Stimulated activated naive B cell treated with anti-CD40 and anti-IgM and Interleukin-4, amounts not matched to agents 10 μg/mL and 1 μg/mL and 100 μg/mL, for 72 hours (primary cell): ENCODE measurements at regions not wholly inside any gene's neighbourhood (a gene's known extent, or its start where the extent isn't known, plus 50 kb on each side); places are given as distances from the start of the nearest gene placed in this dataset.

Experiments used
- ATAC-seq, 2 donors: fragments of 150-1000 bp; cut with Tn5 transposase; replicated peaks; 2 replicates each; pipeline ENCODE4 v1.10.0; 2021; ENCODE audit warnings: moderate library complexity in 1 of 2
- DNase-seq: peaks from one replicate; pipeline ENCODE4 v3.0.0; 2021
- H3K27ac Mint-ChIP-seq: one replicate; pipeline ENCODE4 v1.8.0; 2022; ENCODE audit warnings: mild to moderate bottlenecking, mixed read lengths
- H3K27me3 Mint-ChIP-seq, 2 donors: one replicate each; pipeline ENCODE4 v1.8.0; 2022; ENCODE audit warnings: mixed read lengths in 2 of 2
- H3K36me3 Mint-ChIP-seq, 2 donors: one replicate each; pipeline ENCODE4 v1.8.0; 2022; ENCODE audit warnings: mixed read lengths in 2 of 2, mild to moderate bottlenecking in 1 of 2
- H3K4me1 Mint-ChIP-seq, 2 donors: one replicate each; pipeline ENCODE4 v1.8.0; 2022; ENCODE audit warnings: mixed read lengths in 2 of 2, mild to moderate bottlenecking in 1 of 2
- H3K4me3 Mint-ChIP-seq, 2 donors: one replicate each; pipeline ENCODE4 v1.8.0; 2022; ENCODE audit warnings: mild to moderate bottlenecking in 2 of 2, mixed read lengths in 2 of 2, moderate library complexity in 1 of 2
- H3K9me3 Mint-ChIP-seq, 2 donors: one replicate each; pipeline ENCODE4 v1.8.0; 2022; ENCODE audit warnings: mixed read lengths in 2 of 2, mild to moderate bottlenecking in 1 of 2

DNA sequence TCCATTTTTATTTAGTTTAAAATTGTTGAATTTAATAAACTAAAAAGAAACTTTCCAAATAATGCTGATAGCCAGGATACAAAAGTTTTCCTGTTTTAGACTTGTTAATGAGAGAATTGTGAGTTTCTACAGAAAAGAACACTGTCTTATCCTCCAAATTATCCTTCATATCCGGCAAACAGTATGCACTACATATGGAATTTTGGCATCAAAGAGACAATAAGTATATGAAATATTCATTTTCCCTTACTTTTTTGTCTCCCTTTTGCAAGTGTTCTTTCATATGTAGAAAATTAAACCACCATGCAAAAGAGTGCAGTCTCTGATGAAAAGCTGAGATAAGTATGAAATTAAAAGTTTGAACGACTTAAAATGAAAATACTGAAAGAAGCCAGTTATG, 159.4 kb downstream of the UBE2E3 start:
- Mint-ChIP-seq H3K36me3 (no peaks in the 10 kb centered on the region), H3K27ac (no peak overlapping the region), H3K27me3 (peaks cover 0 to 5% of the 10 kb centered on the region in 2 donors), H3K4me1 (no peaks in the 10 kb centered on the region), H3K4me3 (no peak overlapping the region), H3K9me3 (no peaks in the 10 kb centered on the region)
- no peak for DNase-seq
- no peak for ATAC-seq

DNA sequence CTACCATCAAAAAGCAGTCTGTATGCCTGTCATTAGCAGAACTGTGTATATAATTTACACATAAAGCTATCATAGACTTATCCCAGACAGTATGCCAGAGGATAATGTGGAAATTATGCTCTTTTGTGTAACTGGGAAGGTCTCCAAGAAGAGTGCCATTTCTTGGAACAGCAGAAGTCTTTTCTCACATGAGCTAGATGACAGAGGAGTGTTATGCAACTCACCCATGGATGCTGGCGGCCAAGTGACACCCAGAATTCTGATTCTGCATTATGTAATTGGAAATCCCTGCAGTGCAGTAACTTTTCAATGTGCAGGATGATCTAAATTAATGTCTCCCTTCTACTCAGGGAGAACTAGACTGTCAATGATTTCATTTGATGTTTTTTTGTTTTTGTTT, 160.0 kb downstream of the UBE2E3 start:
- peaks cover 0 to 3% of the 10 kb centered on the region in 2 donors for H3K9me3 Mint-ChIP-seq
- DNase-seq (no peak), ATAC-seq (no peak)
- no peaks in the 10 kb centered on the region for H3K36me3 Mint-ChIP-seq
- peaks cover 0 to 5% of the 10 kb centered on the region in 2 donors for H3K27me3 Mint-ChIP-seq
- H3K4me3 Mint-ChIP-seq, result no peak overlapping the region
- H3K4me1 Mint-ChIP-seq, result no peaks in the 10 kb centered on the region
- no peak overlapping the region for H3K27ac Mint-ChIP-seq

DNA sequence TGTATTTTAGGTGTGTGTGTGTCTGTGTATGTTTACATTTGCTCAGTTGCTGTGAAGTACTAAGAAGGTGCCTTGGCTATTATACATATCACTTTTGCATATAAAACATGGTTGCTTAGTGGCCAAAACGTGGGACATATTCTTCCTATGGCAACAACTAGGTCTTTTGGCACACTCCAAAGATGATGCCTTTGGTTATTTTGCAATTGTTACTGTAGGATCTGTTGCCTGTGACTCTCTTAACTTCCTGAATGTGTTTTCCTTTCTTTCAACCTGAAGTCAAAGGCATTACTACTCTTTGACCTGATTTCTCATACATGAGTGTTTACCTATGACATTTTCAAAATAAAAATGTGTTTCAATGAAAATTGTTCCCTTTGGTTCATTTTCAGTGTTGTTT, 160.5 kb downstream of the UBE2E3 start:
- Mint-ChIP-seq H3K4me3 (no peak overlapping the region), H3K36me3 (no peaks in the 10 kb centered on the region), H3K9me3 (peaks cover 0 to 3% of the 10 kb centered on the region in 2 donors), H3K4me1 (no peaks in the 10 kb centered on the region), H3K27ac (no peak overlapping the region), H3K27me3 (peaks cover 0 to 5% of the 10 kb centered on the region in 2 donors)
- DNase-seq, result no peak
- no peak for ATAC-seq

GRCh38 chr2:181141676-181142075, 161.3 kb downstream of the UBE2E3 start:
- no peak overlapping the region for H3K4me3 Mint-ChIP-seq
- no peak overlapping the region for H3K27ac Mint-ChIP-seq
- H3K27me3 Mint-ChIP-seq, result peaks cover 0 to 5% of the 10 kb centered on the region in 2 donors
- no peaks in the 10 kb centered on the region for H3K36me3 Mint-ChIP-seq
- ATAC-seq (no peak), DNase-seq (no peak)
- no peaks in the 10 kb centered on the region for H3K4me1 Mint-ChIP-seq
- peaks cover 0 to 3% of the 10 kb centered on the region in 2 donors for H3K9me3 Mint-ChIP-seq

- H3K36me3 Mint-ChIP-seq, result no peaks in the 10 kb centered on the region
- H3K4me1 Mint-ChIP-seq, result no peaks in the 10 kb centered on the region
- no peak overlapping the region for H3K27ac Mint-ChIP-seq
- H3K27me3 Mint-ChIP-seq, result no peaks in the 10 kb centered on the region
- H3K4me3 Mint-ChIP-seq, result no peak overlapping the region
- ATAC-seq (no peak), DNase-seq (no peak)
- peaks cover 0 to 3% of the 10 kb centered on the region in 2 donors for H3K9me3 Mint-ChIP-seq
Measured at GRCh38 chr2:181142514-181142913, 162.1 kb downstream of the UBE2E3 start.

DNA sequence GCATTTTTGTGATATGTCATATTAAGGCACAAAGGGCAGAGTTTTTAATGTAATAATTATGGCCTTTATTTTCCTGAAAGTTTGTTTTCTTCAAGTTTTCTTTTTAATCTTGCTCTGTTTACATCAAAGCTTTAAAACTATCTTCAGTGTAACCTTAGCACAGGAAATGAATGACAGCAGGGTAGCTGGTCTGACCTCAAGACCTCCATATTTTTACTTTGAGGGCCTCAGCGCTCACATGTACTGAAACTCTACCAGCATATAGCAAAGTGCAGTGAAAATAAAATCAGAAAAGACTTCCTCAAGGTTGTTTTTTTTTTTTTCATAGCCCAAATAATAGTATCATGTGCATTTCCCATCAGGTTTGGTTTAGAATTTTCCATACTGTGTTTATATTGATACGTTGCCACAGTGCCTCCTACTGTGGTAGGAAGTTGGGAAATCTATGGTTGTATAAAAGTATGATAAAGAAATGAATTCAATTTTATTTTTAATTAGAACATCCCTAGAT, 163.4 kb downstream of the UBE2E3 start:
- no peak overlapping the region for H3K4me3 Mint-ChIP-seq
- no peak for ATAC-seq

GRCh38 chr2:181145645-181146044, 165.2 kb downstream of the UBE2E3 start:
- Mint-ChIP-seq H3K27me3 (no peaks in the 10 kb centered on the region), H3K4me3 (no peak overlapping the region), H3K27ac (no peak overlapping the region), H3K4me1 (no peaks in the 10 kb centered on the region), H3K9me3 (peaks cover 0 to 3% of the 10 kb centered on the region in 2 donors), H3K36me3 (no peaks in the 10 kb centered on the region)
- ATAC-seq (no peak), DNase-seq (no peak)

More for the DNA sequence above, 163.4 kb downstream of the UBE2E3 start:
- Mint-ChIP-seq H3K27ac (no peak overlapping the region), H3K4me1 (no peaks in the 10 kb centered on the region), H3K27me3 (no peaks in the 10 kb centered on the region), H3K9me3 (peaks cover 0 to 3% of the 10 kb centered on the region in 2 donors), H3K36me3 (no peaks in the 10 kb centered on the region)
- DNase-seq, result no peak

- Mint-ChIP-seq H3K4me3 (no peak overlapping the region), H3K9me3 (peaks cover 0 to 3% of the 10 kb centered on the region in 2 donors), H3K4me1 (no peaks in the 10 kb centered on the region), H3K27ac (no peak overlapping the region), H3K36me3 (no peaks in the 10 kb centered on the region), H3K27me3 (peaks cover 0 to 1% of the 10 kb centered on the region in 2 donors)
- DNase-seq (no peak), ATAC-seq (no peak)
Measured at GRCh38 chr2:181146171-181146570, 165.8 kb downstream of the UBE2E3 start.

DNA sequence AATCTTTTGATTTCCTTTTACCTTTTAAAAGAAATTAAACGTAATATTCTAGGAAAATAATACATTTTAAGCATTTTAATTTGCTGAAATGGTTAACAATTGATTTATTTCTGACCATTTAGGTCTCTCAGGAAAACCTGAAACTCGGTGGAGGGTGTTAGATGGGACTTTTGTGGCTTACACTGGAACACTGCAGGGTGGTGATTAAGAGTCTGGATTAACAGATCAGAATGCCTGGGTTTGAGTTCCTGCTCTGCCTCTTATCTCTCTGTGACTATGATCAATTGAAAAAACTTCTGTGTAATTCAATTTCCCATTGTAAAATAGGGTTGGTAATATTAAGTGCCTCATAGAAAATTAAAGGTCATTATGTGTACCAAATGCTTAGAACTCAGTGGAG, 168.7 kb downstream of the UBE2E3 start:
- Mint-ChIP-seq H3K36me3 (no peaks in the 10 kb centered on the region), H3K4me3 (no peak overlapping the region), H3K4me1 (peaks cover 2 to 9% of the 10 kb centered on the region in 2 donors), H3K27me3 (peaks cover 0 to 5% of the 10 kb centered on the region in 2 donors), H3K27ac (no peak overlapping the region), H3K9me3 (peaks cover 0 to 3% of the 10 kb centered on the region in 2 donors)
- DNase-seq (no peak), ATAC-seq (no peak)

DNA sequence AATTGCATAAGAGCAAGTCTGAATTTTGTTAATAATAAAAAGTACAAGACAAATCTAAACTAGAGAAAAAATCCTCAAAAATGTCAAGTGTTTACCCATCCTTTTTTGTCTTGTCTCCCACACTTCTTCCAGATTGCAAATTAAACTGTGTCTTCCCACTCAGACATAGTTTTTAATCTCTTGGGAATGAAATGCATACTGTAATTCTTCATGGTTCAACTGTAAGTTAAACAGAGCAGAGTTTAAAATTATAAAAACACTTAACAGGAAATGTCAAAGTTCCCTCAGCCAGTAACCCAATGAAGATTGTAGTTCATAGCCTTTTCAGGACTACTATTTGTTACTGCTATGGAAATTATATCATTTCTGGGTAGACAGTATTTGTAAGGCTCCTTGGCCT, 171.8 kb downstream of the UBE2E3 start:
- no peak overlapping the region for H3K4me3 Mint-ChIP-seq
- ATAC-seq (no peak), DNase-seq (no peak)
- peaks cover 4 to 8% of the 10 kb centered on the region in 2 donors for H3K9me3 Mint-ChIP-seq
- H3K27ac Mint-ChIP-seq, result no peak overlapping the region
- peaks cover 0 to 3% of the 10 kb centered on the region in 2 donors for H3K36me3 Mint-ChIP-seq
- peaks cover 0 to 5% of the 10 kb centered on the region in 2 donors for H3K27me3 Mint-ChIP-seq
- peaks cover 2 to 9% of the 10 kb centered on the region in 2 donors for H3K4me1 Mint-ChIP-seq

- Mint-ChIP-seq H3K27ac (no peak overlapping the region), H3K4me1 (peaks cover 2 to 9% of the 10 kb centered on the region in 2 donors), H3K9me3 (peaks cover 4 to 9% of the 10 kb centered on the region in 2 donors), H3K36me3 (peaks cover 0 to 3% of the 10 kb centered on the region in 2 donors), H3K4me3 (no peak overlapping the region), H3K27me3 (peaks cover 0 to 5% of the 10 kb centered on the region in 2 donors)
- ATAC-seq, result no peak
- no peak for DNase-seq
Measured at GRCh38 chr2:181152701-181153100, 172.3 kb downstream of the UBE2E3 start.

GRCh38 chr2:181153886-181154285, 173.5 kb downstream of the UBE2E3 start:
- H3K4me1 Mint-ChIP-seq, result peaks cover 2 to 9% of the 10 kb centered on the region in 2 donors
- DNase-seq, result no peak
- peaks cover 0 to 5% of the 10 kb centered on the region in 2 donors for H3K27me3 Mint-ChIP-seq
- H3K9me3 Mint-ChIP-seq, result peaks cover 4 to 9% of the 10 kb centered on the region in 2 donors
- ATAC-seq, result no peak
- no peak overlapping the region for H3K27ac Mint-ChIP-seq
- peaks cover 0 to 3% of the 10 kb centered on the region in 2 donors for H3K36me3 Mint-ChIP-seq
- no peak overlapping the region for H3K4me3 Mint-ChIP-seq

DNA sequence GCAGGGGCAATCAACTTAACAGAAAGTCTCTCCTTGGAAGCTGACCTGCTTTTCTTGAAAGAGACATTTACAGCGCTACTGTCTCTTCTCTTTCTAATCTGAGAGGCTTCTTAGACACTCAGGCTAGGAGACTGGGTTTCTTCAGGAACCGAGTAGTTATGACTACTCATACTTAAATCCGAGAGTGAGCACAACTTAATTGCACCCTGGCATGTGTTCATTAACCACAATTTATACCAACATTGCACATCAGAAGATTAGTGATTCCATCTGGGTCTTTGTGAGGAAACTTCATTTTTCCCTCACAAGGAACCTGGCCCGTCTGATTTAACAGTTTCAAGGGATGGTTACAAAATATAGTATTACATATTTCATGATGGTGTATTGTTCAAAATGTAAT, 176.9 kb downstream of the UBE2E3 start:
- Mint-ChIP-seq H3K36me3 (peaks cover 0 to 3% of the 10 kb centered on the region in 2 donors), H3K4me3 (no peak overlapping the region), H3K9me3 (peaks cover 4 to 9% of the 10 kb centered on the region in 2 donors), H3K4me1 (peaks cover 2 to 10% of the 10 kb centered on the region in 2 donors), H3K27me3 (no peaks in the 10 kb centered on the region), H3K27ac (no peak overlapping the region)
- no peak for ATAC-seq
- DNase-seq, result no peak

GRCh38 chr2:181158427-181158826, 178.0 kb downstream of the UBE2E3 start:
- Mint-ChIP-seq H3K9me3 (peaks cover 4 to 9% of the 10 kb centered on the region in 2 donors), H3K27ac (no peak overlapping the region), H3K27me3 (no peaks in the 10 kb centered on the region), H3K4me3 (no peak overlapping the region), H3K36me3 (peaks cover 0 to 3% of the 10 kb centered on the region in 2 donors), H3K4me1 (peaks cover 2 to 9% of the 10 kb centered on the region in 2 donors)
- ATAC-seq (no peak), DNase-seq (no peak)

DNA sequence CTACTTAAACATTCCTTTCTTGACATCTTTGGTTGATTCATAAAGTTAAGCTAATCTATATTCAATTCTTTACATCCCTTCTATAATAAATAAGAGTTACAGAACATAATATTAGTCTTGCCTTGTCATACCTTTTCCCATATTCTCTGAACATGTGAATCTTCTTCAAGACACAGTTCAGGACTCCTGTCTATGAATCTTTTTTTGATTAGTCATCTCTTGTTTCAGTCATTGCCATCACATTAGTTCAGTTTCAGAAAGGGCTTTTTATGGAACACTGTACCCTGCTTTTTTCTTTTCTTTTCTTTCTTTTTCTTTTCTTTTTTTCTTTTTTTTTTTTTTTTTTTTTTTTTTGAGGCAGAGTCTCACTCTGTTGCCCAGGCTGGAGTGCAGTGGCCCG, 181.2 kb downstream of the UBE2E3 start:
- H3K27ac Mint-ChIP-seq, result no peak overlapping the region
- no peaks in the 10 kb centered on the region for H3K27me3 Mint-ChIP-seq

More for the DNA sequence above, 181.2 kb downstream of the UBE2E3 start:
- Mint-ChIP-seq H3K4me1 (peaks cover 18 to 36% of the 10 kb centered on the region in 2 donors), H3K9me3 (peaks cover 7 to 13% of the 10 kb centered on the region in 2 donors), H3K4me3 (no peak overlapping the region), H3K36me3 (peaks cover 4 to 6% of the 10 kb centered on the region in 2 donors)
- DNase-seq (no peak), ATAC-seq (no peak)
